Astrocyte (in vitro differentiated cells and primary cell): ENCODE measurements at regions not wholly inside any gene's neighbourhood (a gene's known extent, or its start where the extent isn't known, plus 50 kb on each side); places are given as distances from the start of the nearest gene placed in this dataset.

Source experiments
- DNase-seq: peaks from one replicate; pipeline ENCODE4 v3.0.0-alpha.2; 2010; ENCODE audit warnings: low read depth
- FAIRE-seq: peaks from 2 replicates; lab custom pipeline; 2011; peaks lifted over from hg19 to GRCh38; lab: Jason Lieb, UNC
- H2AFZ ChIP-seq: 2 replicates; pipeline ENCODE4 v1.6.0; 2012; ENCODE audit warnings: low read depth, low read length, inconsistent platforms
- H3K27ac ChIP-seq: 2 replicates; pipeline ENCODE4 v1.5.1; 2011; ENCODE audit warnings: low read depth, low read length, inconsistent platforms
- H3K27me3 ChIP-seq: 2 replicates; pipeline ENCODE4 v1.6.0; 2011; ENCODE audit warnings: low read length, inconsistent platforms; ENCODE audit not compliant: insufficient read depth
- H3K36me3 ChIP-seq: 2 replicates; pipeline ENCODE4 v1.5.1; 2011; ENCODE audit warnings: low read length, inconsistent platforms; ENCODE audit not compliant: insufficient read depth
- H3K4me1 ChIP-seq: 2 replicates; pipeline ENCODE4 v1.5.1; 2011; ENCODE audit warnings: low read length, inconsistent platforms; ENCODE audit not compliant: insufficient read depth
- H3K4me2 ChIP-seq: 2 replicates; pipeline ENCODE4 v1.6.0; 2012; ENCODE audit warnings: low read length, inconsistent platforms
- H3K4me3 ChIP-seq: 2 replicates; pipeline ENCODE4 v1.5.1; 2011; ENCODE audit warnings: low read depth, mild to moderate bottlenecking, low read length, inconsistent platforms; ENCODE audit not compliant: insufficient read depth
- H3K79me2 ChIP-seq: 2 replicates; pipeline ENCODE4 v1.6.0; 2012; ENCODE audit warnings: mild to moderate bottlenecking, low read length, inconsistent platforms; ENCODE audit not compliant: insufficient read depth
- H3K9ac ChIP-seq: 2 replicates; pipeline ENCODE4 v1.6.0; 2012; ENCODE audit warnings: mild to moderate bottlenecking, low read length, inconsistent platforms
- H3K9me3 ChIP-seq: 2 replicates; pipeline ENCODE4 v1.5.1; 2012; ENCODE audit warnings: low read depth, mild to moderate bottlenecking, low read length, inconsistent platforms; ENCODE audit not compliant: insufficient read depth
- H4K20me1 ChIP-seq: 2 replicates; pipeline ENCODE4 v1.6.0; 2012; ENCODE audit warnings: low read length, inconsistent platforms; ENCODE audit not compliant: insufficient read depth
- H3K27ac Mint-ChIP-seq: one replicate; pipeline ENCODE4 v1.8.0; 2021; ENCODE audit warnings: mild to moderate bottlenecking, mixed read lengths; ENCODE audit not compliant: unreplicated experiment
- H3K27me3 Mint-ChIP-seq: one replicate; pipeline ENCODE4 v1.8.0; 2021; ENCODE audit warnings: low read depth, mixed read lengths; ENCODE audit not compliant: unreplicated experiment
- H3K36me3 Mint-ChIP-seq: one replicate; pipeline ENCODE4 v1.8.0; 2021; ENCODE audit warnings: low read depth, mixed read lengths; ENCODE audit not compliant: unreplicated experiment
- H3K4me1 Mint-ChIP-seq: one replicate; pipeline ENCODE4 v1.8.0; 2021; ENCODE audit warnings: low read depth, mixed read lengths; ENCODE audit not compliant: unreplicated experiment
- H3K4me3 Mint-ChIP-seq: one replicate; pipeline ENCODE4 v1.8.0; 2021; ENCODE audit warnings: mild to moderate bottlenecking, moderate library complexity, mixed read lengths; ENCODE audit not compliant: unreplicated experiment
- H3K9me3 Mint-ChIP-seq: one replicate; pipeline ENCODE4 v1.8.0; 2021; ENCODE audit warnings: mild to moderate bottlenecking, mixed read lengths; ENCODE audit not compliant: unreplicated experiment
- EZH2 ChIP-seq: IDR thresholded peaks from 2 replicates; pipeline ENCODE4 v1.6.1; 2012; ENCODE audit warnings: mild to moderate bottlenecking, low read length, inconsistent platforms; ENCODE audit not compliant: insufficient read depth
- TF ChIP-seq, protein P1 (sequence below): IDR thresholded peaks from 2 replicates; pipeline ENCODE4 v1.5.1; 2011; ENCODE audit warnings: low read depth, mild to moderate bottlenecking, inconsistent platforms, low read length, moderate library complexity; ENCODE audit not compliant: insufficient read depth

DNA sequence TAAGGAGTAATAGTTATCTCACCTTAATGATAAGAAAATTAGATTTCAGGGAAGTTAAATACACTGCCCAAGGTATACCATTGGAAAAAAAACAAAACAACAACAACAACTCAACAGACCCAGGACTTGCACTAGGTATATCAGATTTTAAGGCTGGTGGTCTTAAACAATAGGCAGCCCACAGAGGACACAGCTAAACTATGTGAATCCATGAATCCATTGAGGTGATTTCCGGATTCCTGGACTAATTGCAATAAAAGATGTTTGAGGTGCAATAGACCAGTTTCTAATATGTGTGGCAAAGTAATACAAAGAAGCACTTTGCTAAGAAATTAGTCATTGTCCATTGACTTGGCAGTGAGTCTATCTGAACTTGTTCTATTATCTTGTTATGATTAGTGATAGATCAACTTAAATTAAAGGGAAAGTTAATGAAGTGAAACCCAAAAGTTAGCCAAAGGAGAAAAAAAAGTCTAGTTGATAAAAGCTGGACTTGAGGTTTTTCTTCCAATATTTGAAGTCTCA, 60.9 kb upstream of the MAGI1 start:
- H3K9me3 ChIP-seq = no peaks in the 10 kb centered on the region
- no peaks in the 10 kb centered on the region for H3K27me3 ChIP-seq
- no peak overlapping the region for H2AFZ ChIP-seq
- H4K20me1 ChIP-seq = no peaks in the 10 kb centered on the region
- H3K4me1 Mint-ChIP-seq = no peaks in the 10 kb centered on the region
- no peaks in the 10 kb centered on the region for H3K79me2 ChIP-seq
- H3K27ac Mint-ChIP-seq = no peak overlapping the region
- H3K4me2 ChIP-seq = no peak overlapping the region
- H3K9ac ChIP-seq = no peak overlapping the region
- no peak for FAIRE-seq
- TF ChIP-seq, protein P1, sequence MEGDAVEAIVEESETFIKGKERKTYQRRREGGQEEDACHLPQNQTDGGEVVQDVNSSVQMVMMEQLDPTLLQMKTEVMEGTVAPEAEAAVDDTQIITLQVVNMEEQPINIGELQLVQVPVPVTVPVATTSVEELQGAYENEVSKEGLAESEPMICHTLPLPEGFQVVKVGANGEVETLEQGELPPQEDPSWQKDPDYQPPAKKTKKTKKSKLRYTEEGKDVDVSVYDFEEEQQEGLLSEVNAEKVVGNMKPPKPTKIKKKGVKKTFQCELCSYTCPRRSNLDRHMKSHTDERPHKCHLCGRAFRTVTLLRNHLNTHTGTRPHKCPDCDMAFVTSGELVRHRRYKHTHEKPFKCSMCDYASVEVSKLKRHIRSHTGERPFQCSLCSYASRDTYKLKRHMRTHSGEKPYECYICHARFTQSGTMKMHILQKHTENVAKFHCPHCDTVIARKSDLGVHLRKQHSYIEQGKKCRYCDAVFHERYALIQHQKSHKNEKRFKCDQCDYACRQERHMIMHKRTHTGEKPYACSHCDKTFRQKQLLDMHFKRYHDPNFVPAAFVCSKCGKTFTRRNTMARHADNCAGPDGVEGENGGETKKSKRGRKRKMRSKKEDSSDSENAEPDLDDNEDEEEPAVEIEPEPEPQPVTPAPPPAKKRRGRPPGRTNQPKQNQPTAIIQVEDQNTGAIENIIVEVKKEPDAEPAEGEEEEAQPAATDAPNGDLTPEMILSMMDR = no peak
- TF ChIP-seq EZH2 = no peak
- no peak overlapping the region for H3K27ac ChIP-seq
- no peaks in the 10 kb centered on the region for H3K36me3 ChIP-seq
- H3K4me3 Mint-ChIP-seq = no peak overlapping the region
- peaks cover 2% of the 10 kb centered on the region for H3K9me3 Mint-ChIP-seq
- peaks cover 2% of the 10 kb centered on the region for H3K27me3 Mint-ChIP-seq
- H3K4me3 ChIP-seq = no peak overlapping the region
- DNase-seq = peak; percentile 66
- peaks cover 8% of the 10 kb centered on the region for H3K4me1 ChIP-seq
- no peaks in the 10 kb centered on the region for H3K36me3 Mint-ChIP-seq

DNA sequence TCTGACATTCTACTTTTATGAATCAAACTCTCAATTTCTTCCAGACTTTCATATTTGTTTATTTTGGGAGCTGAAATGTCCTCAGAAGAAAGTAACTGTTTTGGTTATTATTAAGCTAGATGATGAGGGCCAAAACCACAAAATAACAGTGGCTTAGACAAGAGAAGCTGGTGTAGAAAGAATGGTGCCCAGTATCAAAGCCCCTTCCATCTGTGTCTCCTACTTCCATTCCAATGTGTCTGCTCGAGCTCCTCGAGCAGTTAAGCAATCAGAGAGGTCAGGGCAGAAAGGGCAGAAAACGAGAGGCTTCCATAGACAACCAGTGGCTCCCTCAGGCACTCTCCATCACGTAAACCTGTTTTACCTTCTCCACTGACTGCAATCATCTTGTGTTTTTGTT, 59.7 kb upstream of the MAGI1 start:
- DNase-seq = peak; percentile 70
- Histone ChIP-seq H3K9ac (no peak overlapping the region), H2AFZ (peak overlapping the region; percentile 27), H4K20me1 (no peaks in the 10 kb centered on the region), H3K27me3 (no peaks in the 10 kb centered on the region), H3K79me2 (no peaks in the 10 kb centered on the region), H3K4me2 (peak overlapping the region; percentile 27), H3K9me3 (no peaks in the 10 kb centered on the region), H3K4me1 (peaks cover 8% of the 10 kb centered on the region), H3K27ac (no peak overlapping the region), H3K36me3 (no peaks in the 10 kb centered on the region), H3K4me3 (no peak overlapping the region)
- no peaks in the 10 kb centered on the region for H3K36me3 Mint-ChIP-seq
- peaks cover 2% of the 10 kb centered on the region for H3K27me3 Mint-ChIP-seq
- H3K4me1 Mint-ChIP-seq = no peaks in the 10 kb centered on the region
- H3K4me3 Mint-ChIP-seq = no peak overlapping the region
- TF ChIP-seq, protein P1 = no peak
- no peak for TF ChIP-seq EZH2
- FAIRE-seq = no peak
- peaks cover 2% of the 10 kb centered on the region for H3K9me3 Mint-ChIP-seq
- H3K27ac Mint-ChIP-seq = no peak overlapping the region

DNA sequence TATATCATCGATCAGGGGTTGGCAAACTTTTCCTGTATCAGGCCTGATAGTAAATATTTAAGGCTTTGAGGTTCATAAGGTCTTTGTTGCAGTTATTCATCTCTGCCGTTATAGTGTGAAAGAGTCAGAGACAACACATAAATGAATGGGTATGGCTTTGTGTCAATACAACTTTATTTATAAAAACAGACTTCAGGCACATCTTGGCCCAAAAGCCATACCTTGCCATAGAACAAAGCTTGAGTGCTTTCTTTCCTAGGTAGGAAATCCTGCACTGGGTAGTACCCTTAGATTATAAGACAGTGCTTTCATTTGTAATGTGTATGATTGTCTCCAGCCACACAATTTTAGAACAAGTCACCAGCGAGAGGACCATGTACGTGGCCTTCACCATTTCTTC, 58.9 kb upstream of the MAGI1 start:
- no peaks in the 10 kb centered on the region for H3K9me3 ChIP-seq
- no peaks in the 10 kb centered on the region for H3K36me3 ChIP-seq
- H3K27me3 ChIP-seq = no peaks in the 10 kb centered on the region
- TF ChIP-seq, protein P1 = no peak
- TF ChIP-seq EZH2 = no peak
- H3K4me2 ChIP-seq = no peak overlapping the region
- Mint-ChIP-seq H3K36me3 (no peaks in the 10 kb centered on the region), H3K4me3 (no peak overlapping the region), H3K27ac (no peak overlapping the region), H3K9me3 (peaks cover 2% of the 10 kb centered on the region), H3K4me1 (no peaks in the 10 kb centered on the region), H3K27me3 (peaks cover 2% of the 10 kb centered on the region)
- no peak overlapping the region for H3K4me3 ChIP-seq
- H3K27ac ChIP-seq = no peak overlapping the region
- H3K4me1 ChIP-seq = peaks cover 8% of the 10 kb centered on the region
- no peaks in the 10 kb centered on the region for H4K20me1 ChIP-seq
- peak; percentile 67 for FAIRE-seq
- no peak for DNase-seq
- no peak overlapping the region for H3K9ac ChIP-seq
- no peak overlapping the region for H2AFZ ChIP-seq
- no peaks in the 10 kb centered on the region for H3K79me2 ChIP-seq
